MM.1S (cell line): ENCODE measurements at regions not wholly inside any gene's neighbourhood (a gene's known extent, or its start where the extent isn't known, plus 50 kb on each side); places are given as distances from the start of the nearest gene placed in this dataset.

Source experiments
- DNase-seq: peaks from one replicate; pipeline ENCODE4 v3.0.0-alpha.2; 2015
- H2AFZ ChIP-seq: fragments of 300-600 bp; sonication (generic); 2 replicates; pipeline ENCODE4 v1.6.0; 2016; ENCODE audit warnings: antibody characterized with exemption, low read length
- H3F3A ChIP-seq: fragments of 300-600 bp; sonication (generic); 2 replicates; pipeline ENCODE4 v1.6.1; 2016; ENCODE audit warnings: mild to moderate bottlenecking, antibody characterized with exemption, low read length, moderate library complexity, mixed read lengths; ENCODE audit not compliant: insufficient read depth
- H3K27ac ChIP-seq: fragments of 300-600 bp; sonication (generic); 2 replicates; pipeline ENCODE4 v1.5.1; 2016; ENCODE audit warnings: mild to moderate bottlenecking, low read length
- H3K27me3 ChIP-seq: fragments of 300-600 bp; sonication (generic); replicated peaks from 2 replicates; pipeline ENCODE4 v1.6.0; 2016; ENCODE audit warnings: low read length; ENCODE audit not compliant: insufficient read depth
- H3K36me3 ChIP-seq: fragments of 300-600 bp; sonication (generic); replicated peaks from 2 replicates; pipeline ENCODE4 v1.6.1; 2016; ENCODE audit warnings: mild to moderate bottlenecking, low read length, mixed read lengths; ENCODE audit not compliant: insufficient read depth
- H3K4me1 ChIP-seq: fragments of 300-600 bp; sonication (generic); 2 replicates; pipeline ENCODE4 v1.6.1; 2016; ENCODE audit warnings: low read length, mixed read lengths
- H3K4me2 ChIP-seq: fragments of 300-600 bp; sonication (generic); 2 replicates; pipeline ENCODE4 v1.6.0; 2016; ENCODE audit warnings: low read depth, low read length
- H3K4me3 ChIP-seq: fragments of 300-600 bp; sonication (generic); 2 replicates; pipeline ENCODE4 v1.5.1; 2016; ENCODE audit warnings: low read length, mixed read lengths
- H3K79me2 ChIP-seq: fragments of 300-600 bp; sonication (generic); 2 replicates; pipeline ENCODE4 v1.6.1; 2016; ENCODE audit warnings: mixed run types, low read length, mixed read lengths
- H3K9ac ChIP-seq: fragments of 300-600 bp; sonication (generic); 2 replicates; pipeline ENCODE4 v1.6.1; 2016; ENCODE audit warnings: low read length, mixed read lengths
- H3K9me2 ChIP-seq: fragments of 300-600 bp; sonication (generic); replicated peaks from 2 replicates; pipeline ENCODE4 v1.6.1; 2016; ENCODE audit warnings: mild to moderate bottlenecking, low read length, mixed read lengths; ENCODE audit not compliant: insufficient read depth
- H3K9me3 ChIP-seq: fragments of 300-600 bp; sonication (generic); replicated peaks from 2 replicates; pipeline ENCODE4 v1.6.1; 2016; ENCODE audit warnings: mild to moderate bottlenecking, low read length, mixed read lengths; ENCODE audit not compliant: insufficient read depth
- H4K20me1 ChIP-seq: fragments of 300-600 bp; sonication (generic); 2 replicates; pipeline ENCODE4 v1.6.1; 2016; ENCODE audit warnings: mild to moderate bottlenecking, low read length, moderate library complexity, mixed read lengths; ENCODE audit not compliant: insufficient read depth
- CTCF ChIP-seq: fragments of 300-600 bp; sonication (generic); IDR thresholded peaks from 2 replicates; pipeline ENCODE4 v1.5.1; 2016; ENCODE audit warnings: antibody characterized with exemption, low read length, mixed read lengths
- EZH2 ChIP-seq: fragments of 300-600 bp; sonication (generic); optimal IDR thresholded peaks from 2 replicates; pipeline ENCODE3; 2017; ENCODE audit warnings: low read depth, mild to moderate bottlenecking, antibody characterized with exemption, low read length, mixed read lengths
- EZH2phosphoT487 ChIP-seq: fragments of 300-600 bp; sonication (generic); IDR thresholded peaks from 2 replicates; pipeline ENCODE4 v1.6.1; 2018; ENCODE audit warnings: antibody characterized with exemption, low read length

GRCh38 chr6:44533421-44533820, 145.9 kb downstream of the CDC5L start:
- Histone ChIP-seq H3K4me2 (no peak overlapping the region), H3F3A (no peaks in the 10 kb centered on the region), H2AFZ (no peak overlapping the region), H3K4me1 (no peaks in the 10 kb centered on the region), H4K20me1 (no peaks in the 10 kb centered on the region), H3K79me2 (no peaks in the 10 kb centered on the region), H3K4me3 (no peak overlapping the region), H3K27me3 (no peaks in the 10 kb centered on the region), H3K27ac (no peak overlapping the region), H3K9ac (no peak overlapping the region), H3K9me2 (no peaks in the 10 kb centered on the region), H3K9me3 (no peaks in the 10 kb centered on the region), H3K36me3 (no peaks in the 10 kb centered on the region)
- TF ChIP-seq EZH2phosphoT487 (no peak), EZH2 (no peak), CTCF (no peak)
- no peak for DNase-seq

GRCh38 chr6:44534291-44534690, 146.8 kb downstream of the CDC5L start:
- H3K27ac ChIP-seq = no peak overlapping the region
- H2AFZ ChIP-seq = no peak overlapping the region
- H3K4me2 ChIP-seq = no peak overlapping the region
- TF ChIP-seq CTCF = no peak
- no peak for TF ChIP-seq EZH2
- H3K79me2 ChIP-seq = no peaks in the 10 kb centered on the region
- no peak for DNase-seq
- no peaks in the 10 kb centered on the region for H3K9me2 ChIP-seq
- H3K9ac ChIP-seq = no peak overlapping the region
- no peak overlapping the region for H3K4me3 ChIP-seq
- H3K27me3 ChIP-seq = no peaks in the 10 kb centered on the region
- no peaks in the 10 kb centered on the region for H3K36me3 ChIP-seq
- no peaks in the 10 kb centered on the region for H3F3A ChIP-seq
- H3K9me3 ChIP-seq = no peaks in the 10 kb centered on the region
- H3K4me1 ChIP-seq = no peaks in the 10 kb centered on the region
- H4K20me1 ChIP-seq = no peaks in the 10 kb centered on the region

GRCh38 chr6:44535446-44535845, 147.9 kb downstream of the CDC5L start:
- Histone ChIP-seq H4K20me1 (no peaks in the 10 kb centered on the region), H3F3A (no peaks in the 10 kb centered on the region)

More at GRCh38 chr6:44535446-44535845, 147.9 kb downstream of the CDC5L start:
- DNase-seq = no peak
- no peaks in the 10 kb centered on the region for H3K27me3 ChIP-seq
- H3K4me2 ChIP-seq = no peak overlapping the region
- H3K36me3 ChIP-seq = no peaks in the 10 kb centered on the region
- H3K27ac ChIP-seq = no peak overlapping the region
- H3K9ac ChIP-seq = no peak overlapping the region
- TF ChIP-seq EZH2 = no peak
- no peak for TF ChIP-seq EZH2phosphoT487
- no peak for TF ChIP-seq CTCF
- H3K9me3 ChIP-seq = no peaks in the 10 kb centered on the region
- H2AFZ ChIP-seq = no peak overlapping the region
- H3K4me3 ChIP-seq = no peak overlapping the region
- no peaks in the 10 kb centered on the region for H3K9me2 ChIP-seq
- no peaks in the 10 kb centered on the region for H3K4me1 ChIP-seq
- no peaks in the 10 kb centered on the region for H3K79me2 ChIP-seq
